ENCODE measurements at regions not wholly inside any gene's neighbourhood (a gene's known extent, or its start where the extent isn't known, plus 50 kb on each side); places are given as distances from the start of the nearest gene placed in this dataset.

GRCh38 chr14:51431741-51432140, 191.7 kb downstream of the TMX1 start:
- no peak for TF ChIP-seq CTCF (IDR thresholded peaks at IDR 0.05)
- H3K4me3 ChIP-seq: no peak overlapping the region
- no peak for DNase-seq
- H3K27ac ChIP-seq: no peak overlapping the region
- no peaks in the 10 kb centered on the region for H3K9me3 ChIP-seq
- no peaks in the 10 kb centered on the region for H3K27me3 ChIP-seq (ENCODE audit: low read depth)
- no peak for ATAC-seq
- no peaks in the 10 kb centered on the region for H3K4me1 ChIP-seq
- intact Hi-C loops (cut with DNase I): no loop called here
- H3K36me3 ChIP-seq: no peaks in the 10 kb centered on the region

- H3K4me3 ChIP-seq: no peak overlapping the region
- no peaks in the 10 kb centered on the region for H3K27me3 ChIP-seq (ENCODE audit: low read depth)
- no peak for DNase-seq
- TF ChIP-seq CTCF (IDR thresholded peaks at IDR 0.05): no peak
- intact Hi-C loops (cut with DNase I): no loop called here
- H3K27ac ChIP-seq: no peak overlapping the region
- H3K9me3 ChIP-seq: no peaks in the 10 kb centered on the region
- no peaks in the 10 kb centered on the region for H3K36me3 ChIP-seq
- ATAC-seq: no peak
- no peaks in the 10 kb centered on the region for H3K4me1 ChIP-seq
These were observed 192.4 kb downstream of the TMX1 start for GRCh38 chr14:51432302-51432948.

- Histone ChIP-seq H3K4me3 (no peak overlapping the region), H3K27ac (no peak overlapping the region), H3K9me3 (no peaks in the 10 kb centered on the region), H3K4me1 (no peaks in the 10 kb centered on the region), H3K27me3 (ENCODE audit: low read depth) (no peaks in the 10 kb centered on the region), H3K36me3 (no peaks in the 10 kb centered on the region)
- TF ChIP-seq CTCF (IDR thresholded peaks at IDR 0.05): no peak
- DNase-seq (no peak), ATAC-seq (no peak)
- intact Hi-C loops (cut with DNase I): no loop called here
These were observed 196.6 kb downstream of the TMX1 start for GRCh38 chr14:51436630-51437029.

GRCh38 chr14:51439896-51440295, 199.8 kb downstream of the TMX1 start:
- ATAC-seq: no peak

GRCh38 chr14:51441001-51441400, 201.0 kb downstream of the TMX1 start:
- no peaks in the 10 kb centered on the region for H3K36me3 ChIP-seq
- no peaks in the 10 kb centered on the region for H3K4me1 ChIP-seq
- H3K4me3 ChIP-seq: no peak overlapping the region
- TF ChIP-seq CTCF (IDR thresholded peaks at IDR 0.05): no peak
- no peaks in the 10 kb centered on the region for H3K9me3 ChIP-seq
- intact Hi-C loops (cut with DNase I): no loop called here
- DNase-seq (no peak), ATAC-seq (no peak)
- H3K27ac ChIP-seq: no peak overlapping the region
- no peaks in the 10 kb centered on the region for H3K27me3 ChIP-seq (ENCODE audit: low read depth)

More at GRCh38 chr14:51439896-51440295, 199.8 kb downstream of the TMX1 start:
- Histone ChIP-seq H3K27ac (no peak overlapping the region), H3K9me3 (no peaks in the 10 kb centered on the region), H3K4me3 (no peak overlapping the region), H3K36me3 (no peaks in the 10 kb centered on the region), H3K4me1 (no peaks in the 10 kb centered on the region), H3K27me3 (ENCODE audit: low read depth) (no peaks in the 10 kb centered on the region)
- no peak for DNase-seq
- no peak for TF ChIP-seq CTCF (IDR thresholded peaks at IDR 0.05)
- intact Hi-C loops (cut with DNase I): no loop called here
